ENCODE measurements at regions not wholly inside any gene's neighbourhood (a gene's known extent, or its start where the extent isn't known, plus 50 kb on each side); places are given as distances from the start of the nearest gene placed in this dataset.

GRCh38 chr18:37617623-37618022 lies 52.0 kb upstream of the CELF4 start:
- TF ChIP-seq, protein P1, sequence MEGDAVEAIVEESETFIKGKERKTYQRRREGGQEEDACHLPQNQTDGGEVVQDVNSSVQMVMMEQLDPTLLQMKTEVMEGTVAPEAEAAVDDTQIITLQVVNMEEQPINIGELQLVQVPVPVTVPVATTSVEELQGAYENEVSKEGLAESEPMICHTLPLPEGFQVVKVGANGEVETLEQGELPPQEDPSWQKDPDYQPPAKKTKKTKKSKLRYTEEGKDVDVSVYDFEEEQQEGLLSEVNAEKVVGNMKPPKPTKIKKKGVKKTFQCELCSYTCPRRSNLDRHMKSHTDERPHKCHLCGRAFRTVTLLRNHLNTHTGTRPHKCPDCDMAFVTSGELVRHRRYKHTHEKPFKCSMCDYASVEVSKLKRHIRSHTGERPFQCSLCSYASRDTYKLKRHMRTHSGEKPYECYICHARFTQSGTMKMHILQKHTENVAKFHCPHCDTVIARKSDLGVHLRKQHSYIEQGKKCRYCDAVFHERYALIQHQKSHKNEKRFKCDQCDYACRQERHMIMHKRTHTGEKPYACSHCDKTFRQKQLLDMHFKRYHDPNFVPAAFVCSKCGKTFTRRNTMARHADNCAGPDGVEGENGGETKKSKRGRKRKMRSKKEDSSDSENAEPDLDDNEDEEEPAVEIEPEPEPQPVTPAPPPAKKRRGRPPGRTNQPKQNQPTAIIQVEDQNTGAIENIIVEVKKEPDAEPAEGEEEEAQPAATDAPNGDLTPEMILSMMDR (IDR thresholded peaks at IDR 0.05), result no peak
- TF ChIP-seq POLR2AphosphoS5 (IDR thresholded peaks at IDR 0.05) (no peak), POLR2A (IDR thresholded peaks at IDR 0.05) (no peak), EP300 (IDR thresholded peaks at IDR 0.05) (no peak)
